ENCODE measurements at regions not wholly inside any gene's neighbourhood (a gene's known extent, or its start where the extent isn't known, plus 50 kb on each side); places are given as distances from the start of the nearest gene placed in this dataset.

DNA sequence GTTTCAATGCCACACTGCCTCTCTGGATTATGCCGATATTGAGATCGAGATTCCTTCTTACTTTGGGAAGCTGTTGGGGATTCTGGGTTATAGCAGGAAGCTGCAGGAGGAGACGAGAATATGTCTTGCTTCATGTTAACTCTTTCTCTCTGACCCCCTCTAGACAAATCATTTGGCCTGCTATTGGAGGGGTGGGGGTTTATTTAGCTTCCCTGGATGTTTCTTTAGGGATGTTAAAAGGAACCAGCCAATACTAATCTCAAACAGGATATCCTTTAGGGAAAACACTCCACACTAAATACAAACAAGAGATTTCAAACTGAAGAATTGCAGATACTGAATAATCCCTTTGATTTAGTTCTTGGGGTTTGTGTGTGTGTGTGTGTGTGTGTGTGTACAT is 102.6 kb downstream of the TMEM100 start:
- TF ChIP-seq, protein P1, sequence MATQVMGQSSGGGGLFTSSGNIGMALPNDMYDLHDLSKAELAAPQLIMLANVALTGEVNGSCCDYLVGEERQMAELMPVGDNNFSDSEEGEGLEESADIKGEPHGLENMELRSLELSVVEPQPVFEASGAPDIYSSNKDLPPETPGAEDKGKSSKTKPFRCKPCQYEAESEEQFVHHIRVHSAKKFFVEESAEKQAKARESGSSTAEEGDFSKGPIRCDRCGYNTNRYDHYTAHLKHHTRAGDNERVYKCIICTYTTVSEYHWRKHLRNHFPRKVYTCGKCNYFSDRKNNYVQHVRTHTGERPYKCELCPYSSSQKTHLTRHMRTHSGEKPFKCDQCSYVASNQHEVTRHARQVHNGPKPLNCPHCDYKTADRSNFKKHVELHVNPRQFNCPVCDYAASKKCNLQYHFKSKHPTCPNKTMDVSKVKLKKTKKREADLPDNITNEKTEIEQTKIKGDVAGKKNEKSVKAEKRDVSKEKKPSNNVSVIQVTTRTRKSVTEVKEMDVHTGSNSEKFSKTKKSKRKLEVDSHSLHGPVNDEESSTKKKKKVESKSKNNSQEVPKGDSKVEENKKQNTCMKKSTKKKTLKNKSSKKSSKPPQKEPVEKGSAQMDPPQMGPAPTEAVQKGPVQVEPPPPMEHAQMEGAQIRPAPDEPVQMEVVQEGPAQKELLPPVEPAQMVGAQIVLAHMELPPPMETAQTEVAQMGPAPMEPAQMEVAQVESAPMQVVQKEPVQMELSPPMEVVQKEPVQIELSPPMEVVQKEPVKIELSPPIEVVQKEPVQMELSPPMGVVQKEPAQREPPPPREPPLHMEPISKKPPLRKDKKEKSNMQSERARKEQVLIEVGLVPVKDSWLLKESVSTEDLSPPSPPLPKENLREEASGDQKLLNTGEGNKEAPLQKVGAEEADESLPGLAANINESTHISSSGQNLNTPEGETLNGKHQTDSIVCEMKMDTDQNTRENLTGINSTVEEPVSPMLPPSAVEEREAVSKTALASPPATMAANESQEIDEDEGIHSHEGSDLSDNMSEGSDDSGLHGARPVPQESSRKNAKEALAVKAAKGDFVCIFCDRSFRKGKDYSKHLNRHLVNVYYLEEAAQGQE (IDR thresholded peaks at IDR 0.05; ENCODE audit: insufficient read depth in 1 of 2, low read depth in 2 of 2, low read length in 2 of 2) = no peak
- TF ChIP-seq POLR2AphosphoS5 (IDR thresholded peaks at IDR 0.05; ENCODE audit: low read depth, low read length) (no peak), SIN3A (IDR thresholded peaks at IDR 0.05; ENCODE audit: borderline replicate concordance, insufficient read depth, low read length) (no peak), TAF1 (IDR thresholded peaks at IDR 0.05; ENCODE audit: borderline replicate concordance, insufficient read depth, low read length) (no peak)
